Neural cell (in vitro differentiated cells): ENCODE measurements at regions not wholly inside any gene's neighbourhood (a gene's known extent, or its start where the extent isn't known, plus 50 kb on each side); places are given as distances from the start of the nearest gene placed in this dataset.

Source experiments
- H2AFZ ChIP-seq: fragments of 200-600, 300-800 bp; sonication (generic), shearing (Covaris generic); 2 replicates; pipeline ENCODE4 v1.6.0; 2014; ENCODE audit warnings: low read depth, mild to moderate bottlenecking, antibody characterized with exemption, low read length, moderate library complexity
- H3F3A ChIP-seq: fragments of 200-600 bp; shearing (Covaris generic); 2 replicates; pipeline ENCODE4 v1.6.1; 2016; ENCODE audit warnings: mild to moderate bottlenecking, moderate library complexity, mixed read lengths, antibody characterized with exemption, low read length; ENCODE audit not compliant: insufficient read depth, poor library complexity, severe bottlenecking
- H3K27ac ChIP-seq: fragments of 200-600, 300-800 bp; sonication (generic), shearing (Covaris generic); 2 replicates; pipeline ENCODE4 v1.5.1; 2014; ENCODE audit warnings: mild to moderate bottlenecking, low read length, moderate library complexity
- H3K27me3 ChIP-seq: fragments of 300-800, 200-600 bp; sonication (generic), shearing (Covaris generic); 2 replicates; pipeline ENCODE4 v1.6.0; 2014; ENCODE audit warnings: mild to moderate bottlenecking, low read depth, low read length, moderate library complexity; ENCODE audit not compliant: insufficient read depth
- H3K36me3 ChIP-seq: fragments of 300-800, 200-600 bp; sonication (generic), shearing (Covaris generic); 2 replicates; pipeline ENCODE4 v1.5.1; 2014; ENCODE audit warnings: mild to moderate bottlenecking, antibody characterized with exemption, low read length, moderate library complexity; ENCODE audit not compliant: insufficient read depth
- H3K4me2 ChIP-seq: fragments of 300-800, 200-600 bp; sonication (generic), shearing (Covaris generic); 2 replicates; pipeline ENCODE4 v1.6.0; 2014; ENCODE audit warnings: mild to moderate bottlenecking, low read length
- H3K4me3 ChIP-seq: fragments of 300-800, 200-600 bp; sonication (generic), shearing (Covaris generic); 2 replicates; pipeline ENCODE4 v1.5.1; 2014; ENCODE audit warnings: mild to moderate bottlenecking, low read length, moderate library complexity
- H3K79me2 ChIP-seq: fragments of 200-600 bp; shearing (Covaris generic); replicated peaks from 2 replicates; pipeline ENCODE4 v1.6.0; 2014; ENCODE audit warnings: mild to moderate bottlenecking, low read length, moderate library complexity; ENCODE audit not compliant: insufficient read depth
- H3K9ac ChIP-seq: fragments of 300-800, 200-600 bp; sonication (generic), shearing (Covaris generic); 2 replicates; pipeline ENCODE4 v1.6.1; 2016; ENCODE audit warnings: mild to moderate bottlenecking, low read length, mixed read lengths
- H3K9me2 ChIP-seq: fragments of 200-600 bp; shearing (Covaris generic); 2 replicates; pipeline ENCODE4 v1.6.1; 2016; ENCODE audit warnings: mild to moderate bottlenecking, low read length, mixed read lengths; ENCODE audit not compliant: insufficient read depth
- H3K9me3 ChIP-seq: fragments of 200-600, 300-800 bp; sonication (generic), shearing (Covaris generic); 2 replicates; pipeline ENCODE4 v1.6.1; 2016; ENCODE audit warnings: mild to moderate bottlenecking, mixed run types, low read length, moderate library complexity, mixed read lengths
- H4K20me1 ChIP-seq: fragments of 200-600 bp; shearing (Covaris generic); 2 replicates; pipeline ENCODE4 v1.6.1; 2016; ENCODE audit warnings: mild to moderate bottlenecking, mixed run types; ENCODE audit not compliant: insufficient read depth
- CTCF ChIP-seq: fragments of 450-650 bp; IDR thresholded peaks from 2 replicates; pipeline ENCODE4 v1.5.1; 2014; ENCODE audit warnings: antibody characterized with exemption, mild to moderate bottlenecking, moderate library complexity; ENCODE audit not compliant: poor library complexity, severe bottlenecking
- EP300 ChIP-seq: fragments of 450-650 bp; conservative IDR thresholded peaks from 2 replicates; pipeline ENCODE4 v1.6.1; 2014; ENCODE audit warnings: antibody characterized with exemption, mild to moderate bottlenecking, moderate library complexity; ENCODE audit not compliant: poor library complexity, severe bottlenecking
- EZH2 ChIP-seq: fragments of 200-600, 300-800 bp; shearing (Covaris generic), sonication (generic); IDR thresholded peaks from 2 replicates; pipeline ENCODE4 v1.6.1; 2014; ENCODE audit warnings: antibody characterized with exemption, low read length, borderline replicate concordance, mild to moderate bottlenecking; ENCODE audit not compliant: insufficient read depth, poor library complexity, severe bottlenecking
- MXI1 ChIP-seq: fragments of 450-650 bp; conservative IDR thresholded peaks from 2 replicates; pipeline ENCODE4 v1.6.1; 2014; ENCODE audit warnings: antibody characterized with exemption, mild to moderate bottlenecking; ENCODE audit not compliant: poor library complexity, severe bottlenecking
- POLR2AphosphoS5 ChIP-seq: IDR thresholded peaks from 2 replicates; pipeline ENCODE4 v1.6.1; 2012
- RAD21 ChIP-seq: fragments of 450-650 bp; conservative IDR thresholded peaks from 2 replicates; pipeline ENCODE4 v1.6.1; 2014; ENCODE audit warnings: antibody characterized with exemption, mild to moderate bottlenecking, moderate library complexity
- REST ChIP-seq: IDR thresholded peaks from 2 replicates; pipeline ENCODE4 v1.6.1; 2012; ENCODE audit warnings: borderline replicate concordance
- SMC3 ChIP-seq: fragments of 450-650 bp; conservative IDR thresholded peaks from 2 replicates; pipeline ENCODE4 v1.6.1; 2014; ENCODE audit warnings: antibody characterized with exemption, mild to moderate bottlenecking, moderate library complexity; ENCODE audit not compliant: poor library complexity
- TAF1 ChIP-seq: IDR thresholded peaks from 2 replicates; pipeline ENCODE4 v1.6.1; 2012; ENCODE audit warnings: low read depth

GRCh38 chr20:24051160-24051559 lies 62.6 kb upstream of the GGTLC1 start:
- H2AFZ ChIP-seq = no peak overlapping the region
- H3K9me2 ChIP-seq = no peaks in the 10 kb centered on the region
- H3K4me3 ChIP-seq = no peak overlapping the region
- H3K27ac ChIP-seq = no peak overlapping the region
- no peaks in the 10 kb centered on the region for H3K27me3 ChIP-seq
- no peak overlapping the region for H3K9ac ChIP-seq
- no peaks in the 10 kb centered on the region for H3K79me2 ChIP-seq
- no peaks in the 10 kb centered on the region for H3K9me3 ChIP-seq
- no peaks in the 10 kb centered on the region for H3K36me3 ChIP-seq
- H3K4me2 ChIP-seq = no peak overlapping the region
- TF ChIP-seq TAF1 (no peak), EZH2 (no peak), REST (no peak), MXI1 (no peak), EP300 (no peak), POLR2AphosphoS5 (no peak), SMC3 (no peak), CTCF (no peak), RAD21 (no peak)
- no peaks in the 10 kb centered on the region for H4K20me1 ChIP-seq
- H3F3A ChIP-seq = no peaks in the 10 kb centered on the region

GRCh38 chr20:24050119-24050518 lies 61.5 kb upstream of the GGTLC1 start:
- no peak overlapping the region for H2AFZ ChIP-seq
- no peak overlapping the region for H3K4me3 ChIP-seq
- H3K79me2 ChIP-seq = no peaks in the 10 kb centered on the region
- H3K27ac ChIP-seq = no peak overlapping the region
- no peak overlapping the region for H3K4me2 ChIP-seq
- no peak overlapping the region for H3K9ac ChIP-seq
- H4K20me1 ChIP-seq = no peaks in the 10 kb centered on the region
- no peaks in the 10 kb centered on the region for H3F3A ChIP-seq
- no peaks in the 10 kb centered on the region for H3K9me3 ChIP-seq
- TF ChIP-seq TAF1 (no peak), RAD21 (no peak), CTCF (no peak), EZH2 (no peak), REST (no peak), MXI1 (no peak), EP300 (no peak), SMC3 (no peak)
- H3K9me2 ChIP-seq = no peaks in the 10 kb centered on the region
- no peaks in the 10 kb centered on the region for H3K36me3 ChIP-seq
- H3K27me3 ChIP-seq = no peaks in the 10 kb centered on the region
